HG03354 (cell line): ENCODE measurements at regions not wholly inside any gene's neighbourhood (a gene's known extent, or its start where the extent isn't known, plus 50 kb on each side); places are given as distances from the start of the nearest gene placed in this dataset.

ENCODE experiments used
- ATAC-seq: cut with Tn5 transposase; IDR thresholded peaks from one replicate; pipeline ENCODE4 v1.9.1; 2021; ENCODE audit warnings: mild to moderate bottlenecking; ENCODE audit not compliant: unreplicated experiment, poor library complexity, severe bottlenecking

GRCh38 chr2:193336781-193337180, 1142.0 kb upstream of the TMEFF2 start:
- no peak for ATAC-seq

- no peak for ATAC-seq
Measured at GRCh38 chr2:193334401-193334800, 1139.7 kb upstream of the TMEFF2 start.

GRCh38 chr2:193333539-193333938, 1138.8 kb upstream of the TMEFF2 start:
- ATAC-seq: no peak

GRCh38 chr2:193332941-193333340, 1138.2 kb upstream of the TMEFF2 start:
- ATAC-seq: no peak

- ATAC-seq: no peak
Measured at GRCh38 chr2:193331676-193332075, 1136.9 kb upstream of the TMEFF2 start.

- ATAC-seq: no peak
Measured at GRCh38 chr2:193326296-193326695, 1131.6 kb upstream of the TMEFF2 start.

GRCh38 chr2:193315428-193316091, 1120.8 kb upstream of the TMEFF2 start:
- ATAC-seq: peak; percentile 73

GRCh38 chr2:193303464-193303863, 1108.7 kb upstream of the TMEFF2 start:
- ATAC-seq: no peak

GRCh38 chr2:193294371-193294770, 1099.6 kb upstream of the TMEFF2 start:
- ATAC-seq: no peak

- no peak for ATAC-seq
Measured at GRCh38 chr2:193279361-193279760, 1084.6 kb upstream of the TMEFF2 start.

GRCh38 chr2:193276988-193277387, 1082.3 kb upstream of the TMEFF2 start:
- no peak for ATAC-seq

GRCh38 chr2:193276560-193276959, 1081.8 kb upstream of the TMEFF2 start:
- no peak for ATAC-seq

GRCh38 chr2:193276069-193276468, 1081.3 kb upstream of the TMEFF2 start:
- ATAC-seq: no peak

GRCh38 chr2:193272011-193272410, 1077.3 kb upstream of the TMEFF2 start:
- ATAC-seq: no peak

GRCh38 chr2:193270816-193271215, 1076.1 kb upstream of the TMEFF2 start:
- ATAC-seq: no peak

- no peak for ATAC-seq
Measured at GRCh38 chr2:193267496-193268002, 1072.8 kb upstream of the TMEFF2 start.

- ATAC-seq: no peak
Measured at GRCh38 chr2:193253014-193253530, 1058.3 kb upstream of the TMEFF2 start.

- no peak for ATAC-seq
Measured at GRCh38 chr2:193251909-193252308, 1057.2 kb upstream of the TMEFF2 start.

- no peak for ATAC-seq
Measured at GRCh38 chr2:193250389-193250788, 1055.7 kb upstream of the TMEFF2 start.

- peak; percentile 56 for ATAC-seq
Measured at GRCh38 chr2:193240752-193241151, 1046.0 kb upstream of the TMEFF2 start.

GRCh38 chr2:193231634-193232033, 1036.9 kb upstream of the TMEFF2 start:
- ATAC-seq: no peak

- no peak for ATAC-seq
Measured at GRCh38 chr2:193228276-193228675, 1033.5 kb upstream of the TMEFF2 start.
